Right forelimb (tissue), 1 donor: ENCODE measurements at regions not wholly inside any gene's neighbourhood (a gene's known extent, or its start where the extent isn't known, plus 50 kb on each side); places are given as distances from the start of the nearest gene placed in this dataset.
"Not testable (repeated sequence)": the region's sequence is repeated elsewhere in the genome, so short reads cannot be mapped to it uniquely, and the experiment has no call there.

Experiments used
- DNase-seq: peaks from one replicate; pipeline ENCODE4 v3.0.0-alpha.2; 2018

DNA sequence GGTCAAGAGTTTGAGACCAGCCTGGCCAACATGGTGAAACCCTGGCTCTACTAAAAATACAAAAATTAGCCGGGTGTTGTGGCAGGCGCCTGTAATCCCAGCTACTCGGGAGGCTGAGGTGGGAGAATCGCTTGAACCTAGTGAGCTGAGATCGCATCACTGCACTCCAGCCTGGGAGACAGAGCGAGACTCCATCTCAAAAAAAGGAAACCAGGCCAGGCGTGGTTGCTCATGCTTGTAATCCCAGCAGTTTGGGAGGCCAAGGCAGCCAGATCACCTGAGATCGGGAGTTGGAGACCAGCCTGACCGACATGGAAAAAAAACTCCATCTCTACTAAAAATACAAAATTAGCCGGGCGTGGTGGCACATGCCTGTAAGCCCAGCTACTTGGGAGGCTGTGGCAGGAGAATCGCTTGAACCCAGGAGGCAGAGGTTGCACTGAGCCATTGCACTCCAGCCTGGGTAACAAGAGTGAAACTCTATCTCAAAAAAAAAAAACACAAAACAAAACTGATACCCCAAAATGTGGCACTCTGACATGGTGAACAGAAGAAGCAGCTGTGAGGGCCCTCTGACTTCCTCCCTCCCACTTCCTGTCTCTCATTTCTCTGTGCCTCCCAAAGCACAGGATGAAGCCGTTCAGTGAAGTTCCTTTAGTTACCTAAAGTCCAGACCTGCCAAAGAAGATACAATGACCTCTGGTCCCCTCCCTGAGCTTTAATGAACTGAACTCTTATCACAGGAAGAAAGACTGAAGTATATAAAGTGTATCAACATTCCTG lies 93.2 kb upstream of the GRIN2A start:
- DNase-seq = not testable (repeated sequence)

DNA sequence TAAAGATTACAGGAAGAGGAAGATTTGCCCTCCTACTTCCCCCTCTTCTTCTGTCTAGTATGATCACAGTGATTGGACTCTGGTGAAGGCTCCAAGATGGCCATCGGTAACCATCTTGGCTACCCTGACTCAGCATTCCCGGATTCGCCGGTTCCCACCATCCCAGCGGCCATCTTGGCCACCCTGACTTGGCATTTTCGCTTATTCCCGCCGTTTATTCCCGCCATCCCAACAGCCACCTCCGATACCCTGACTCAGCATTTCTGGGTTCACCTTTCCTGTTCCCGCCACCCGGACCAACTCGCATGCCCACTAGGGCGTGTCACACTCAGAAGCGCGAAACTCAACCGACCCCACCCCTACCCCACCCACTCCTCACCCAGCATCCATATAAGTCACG lies 95.4 kb upstream of the GRIN2A start:
- DNase-seq = no peak

DNA sequence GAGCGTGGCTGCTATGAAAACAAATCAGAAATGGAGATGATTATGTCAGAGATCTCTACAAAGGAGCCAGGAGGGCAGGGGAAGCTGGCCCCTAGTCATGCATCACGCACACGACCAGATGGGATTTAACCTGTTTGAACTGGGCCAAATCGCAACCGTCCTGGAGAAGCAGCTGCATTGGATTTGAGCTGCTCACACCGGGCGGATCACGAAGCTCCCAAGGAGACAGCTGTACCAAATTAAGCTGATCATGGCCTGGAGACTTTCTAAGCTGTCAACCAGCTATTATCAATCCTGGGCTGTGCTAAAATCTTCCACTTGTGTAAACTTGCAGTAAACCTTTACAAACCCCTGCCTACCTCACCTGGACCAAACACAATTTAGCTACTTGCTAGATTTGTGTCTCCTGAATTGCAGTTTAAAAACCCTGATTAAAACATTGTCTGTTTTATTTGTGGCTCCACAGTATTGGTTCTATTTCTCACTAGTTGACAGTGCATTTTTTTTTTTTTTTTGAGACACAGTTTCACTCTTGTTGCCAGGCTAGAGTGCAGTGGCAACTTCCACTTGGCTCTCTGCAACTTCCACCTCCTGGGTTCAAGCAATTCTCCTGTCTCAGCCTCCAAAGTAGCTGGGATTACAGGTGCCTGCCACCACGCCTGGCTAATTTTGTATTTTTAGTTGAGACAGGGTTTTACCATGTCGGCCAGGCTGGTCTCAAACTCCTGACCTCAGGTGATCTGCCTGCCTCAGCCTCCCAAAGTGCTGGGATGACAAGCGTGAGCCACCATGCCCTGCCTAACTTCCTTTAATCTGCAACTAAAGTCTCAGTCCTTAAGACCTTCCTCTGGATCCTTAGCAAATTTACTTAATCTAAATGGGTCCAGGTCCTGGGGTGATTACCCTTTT lies 98.3 kb upstream of the GRIN2A start:
- no peak for DNase-seq

DNA sequence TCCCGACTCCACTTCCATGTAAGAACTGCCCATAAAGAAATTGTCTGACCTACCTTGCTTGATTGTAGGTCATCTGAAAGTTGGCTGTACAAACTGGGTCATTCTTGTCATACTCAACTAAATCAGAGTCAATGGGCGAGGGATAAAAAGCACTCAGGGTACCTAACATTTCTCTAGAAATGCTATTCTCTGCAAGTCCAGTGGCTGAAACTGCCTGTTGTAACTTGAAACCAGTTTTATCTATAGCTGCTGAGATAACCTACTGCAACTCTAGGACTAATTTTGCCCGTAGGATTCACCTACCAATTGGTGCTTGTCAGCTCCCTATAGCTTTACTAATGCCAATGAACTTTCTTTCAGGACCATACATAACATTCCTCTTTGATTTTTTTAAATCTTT lies 100.1 kb upstream of the GRIN2A start:
- no peak for DNase-seq

DNA sequence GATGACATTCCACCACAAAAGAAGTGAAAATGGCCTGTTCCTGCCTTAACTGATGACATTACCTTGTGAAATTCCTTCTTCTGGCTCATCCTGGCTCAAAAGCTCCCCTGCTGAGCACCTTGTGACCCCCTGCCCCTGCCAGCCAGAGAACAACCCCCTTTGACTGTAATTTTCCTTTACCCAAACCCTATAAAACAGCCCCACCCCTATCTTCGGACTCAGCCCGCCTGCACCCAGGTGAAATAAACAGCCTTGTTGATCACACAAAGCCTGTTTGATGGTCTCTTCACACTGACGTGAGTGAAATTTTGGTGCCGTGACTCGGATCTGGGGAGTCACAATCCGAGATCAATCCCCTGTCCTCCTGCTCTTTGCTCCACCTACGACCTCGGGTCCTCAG lies 101.0 kb upstream of the GRIN2A start:
- not testable (repeated sequence) for DNase-seq

DNA sequence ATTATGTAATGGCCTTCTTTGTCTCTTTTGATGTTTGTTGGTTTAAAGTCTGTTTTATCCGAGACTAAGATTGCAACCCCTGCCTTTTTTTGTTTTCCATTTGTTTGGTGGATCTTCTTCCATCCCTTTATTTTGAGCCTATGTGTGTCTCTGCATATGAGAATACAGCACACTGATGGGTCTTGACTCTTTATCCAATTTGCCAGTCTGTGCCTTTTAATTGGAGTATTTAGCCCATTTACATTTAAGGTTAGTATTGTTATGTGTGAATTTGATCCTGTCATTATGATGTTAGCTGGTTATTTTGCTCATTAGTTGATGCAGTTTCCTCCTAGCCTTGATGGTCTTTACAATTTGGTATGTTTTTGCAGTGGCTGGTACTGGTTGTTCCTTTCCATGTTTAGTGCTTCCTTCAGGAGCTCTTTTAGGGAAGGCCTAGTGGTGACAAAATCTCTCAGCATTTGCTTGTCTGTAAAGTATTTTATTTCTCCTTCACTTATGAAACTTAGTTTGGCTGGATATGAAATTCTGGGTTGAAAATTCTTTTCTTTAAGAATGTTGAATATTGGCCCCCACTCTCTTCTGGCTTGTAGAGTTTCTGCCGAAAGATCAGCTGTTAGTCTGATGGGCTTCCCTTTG lies 95.3 kb upstream of the ATF7IP2 start:
- DNase-seq = not testable (repeated sequence)

DNA sequence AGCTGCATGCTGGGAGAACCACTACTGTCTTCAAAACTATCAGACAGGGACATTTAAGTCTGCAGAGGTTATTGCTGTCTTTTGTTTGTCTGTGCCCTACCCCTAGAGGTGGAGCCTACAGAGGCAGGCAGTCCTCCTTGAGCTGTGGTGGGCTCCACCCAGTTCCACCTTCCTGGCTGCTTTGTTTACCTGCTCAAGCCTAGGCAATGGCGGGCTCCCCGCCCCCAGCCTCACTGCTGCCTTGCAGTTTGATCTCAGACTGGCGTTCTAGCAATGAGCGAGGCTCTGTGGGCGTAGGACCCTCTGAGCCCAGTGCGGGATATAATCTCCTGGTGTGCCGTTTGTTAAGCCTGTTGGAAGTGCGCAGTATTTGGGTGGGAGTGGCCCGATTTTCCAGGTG lies 93.7 kb upstream of the ATF7IP2 start:
- DNase-seq = not testable (repeated sequence)

DNA sequence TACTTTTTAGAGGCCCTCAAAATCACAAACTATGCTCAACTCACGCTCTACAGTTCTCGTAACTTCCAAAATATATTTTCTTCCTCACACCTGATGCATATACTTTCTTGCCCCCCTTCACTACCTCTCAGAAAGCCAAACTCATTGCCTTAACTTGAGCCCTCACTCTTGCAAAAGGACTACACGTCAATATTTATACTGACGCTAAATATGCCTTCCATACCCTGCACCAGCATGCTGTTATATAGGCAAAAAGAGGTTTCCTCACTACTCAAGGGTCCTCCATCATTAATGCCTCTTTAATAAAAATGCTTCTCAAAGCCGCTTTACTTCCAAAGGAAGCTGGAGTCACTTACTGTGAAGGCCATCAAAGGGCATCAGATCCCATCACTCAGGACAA lies 92.9 kb upstream of the ATF7IP2 start:
- not testable (repeated sequence) for DNase-seq

DNA sequence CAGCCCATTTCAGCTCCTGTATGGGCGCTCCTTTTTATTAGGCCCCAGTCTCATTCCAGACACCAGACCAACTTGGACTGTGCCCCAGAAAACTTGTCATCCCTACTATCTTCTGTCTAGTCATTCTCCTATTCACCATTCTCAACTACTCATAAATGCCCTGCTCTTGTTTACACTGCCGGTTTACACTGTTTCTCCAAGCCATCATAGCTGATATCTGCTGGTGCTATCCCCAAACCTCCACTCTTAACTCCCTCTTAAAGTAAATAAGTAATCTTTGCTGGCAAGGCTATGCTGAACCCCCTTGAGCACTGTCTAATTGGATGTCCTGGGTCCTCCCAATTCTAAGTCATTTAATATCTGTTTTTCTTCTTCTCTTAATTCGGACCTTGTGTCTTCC lies 91.7 kb upstream of the ATF7IP2 start:
- DNase-seq = not testable (repeated sequence)

DNA sequence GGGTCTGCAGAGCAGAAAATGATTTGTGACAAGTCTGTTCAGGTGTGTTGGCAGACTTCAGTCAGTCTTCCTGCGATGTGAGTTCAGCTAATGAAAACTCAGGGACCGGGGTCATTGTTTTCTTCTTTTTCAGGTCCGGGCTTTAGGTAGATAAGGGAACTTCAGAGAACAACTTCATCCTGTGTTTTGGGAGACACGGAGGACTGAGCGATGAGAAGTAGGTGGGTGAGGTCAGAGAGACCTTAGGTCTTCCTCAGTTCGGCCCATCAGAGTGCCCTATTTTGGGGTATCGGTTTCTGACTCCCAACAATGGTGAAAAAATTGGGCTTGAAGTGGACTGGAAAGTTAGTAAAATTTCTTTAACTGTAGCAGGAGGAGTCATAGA lies 88.9 kb upstream of the ATF7IP2 start:
- DNase-seq = no peak

DNA sequence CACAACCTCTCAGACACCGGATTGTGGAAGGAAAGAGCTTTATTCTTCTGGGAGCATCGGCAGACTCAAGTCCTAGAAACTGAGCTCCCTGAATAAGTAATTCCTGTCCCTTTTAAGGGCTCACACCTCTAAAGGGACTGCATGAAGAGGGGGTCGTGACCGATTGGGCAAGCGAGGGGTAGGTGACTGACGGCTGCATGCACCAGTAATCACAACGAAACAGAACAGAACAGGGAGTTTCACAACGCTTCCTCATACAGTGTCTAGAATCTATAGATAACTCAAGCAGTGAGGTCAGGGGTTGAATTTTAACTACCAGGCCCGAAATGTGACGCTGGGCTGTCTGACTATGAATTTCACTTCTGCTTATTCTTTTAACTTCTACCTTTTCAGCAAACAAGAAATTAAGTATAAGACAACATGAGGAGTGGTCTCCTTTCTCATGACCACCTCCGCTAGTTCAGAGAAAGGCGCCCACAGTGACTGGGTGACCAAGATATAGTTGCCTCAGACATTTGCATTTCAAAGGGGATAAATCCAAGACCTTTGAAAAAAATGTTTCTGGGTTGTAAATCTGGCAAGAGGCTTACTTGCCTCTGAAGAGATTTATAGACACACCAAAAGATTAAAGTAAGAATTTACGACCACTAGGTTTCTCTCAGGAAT lies 88.4 kb upstream of the ATF7IP2 start:
- no peak for DNase-seq

DNA sequence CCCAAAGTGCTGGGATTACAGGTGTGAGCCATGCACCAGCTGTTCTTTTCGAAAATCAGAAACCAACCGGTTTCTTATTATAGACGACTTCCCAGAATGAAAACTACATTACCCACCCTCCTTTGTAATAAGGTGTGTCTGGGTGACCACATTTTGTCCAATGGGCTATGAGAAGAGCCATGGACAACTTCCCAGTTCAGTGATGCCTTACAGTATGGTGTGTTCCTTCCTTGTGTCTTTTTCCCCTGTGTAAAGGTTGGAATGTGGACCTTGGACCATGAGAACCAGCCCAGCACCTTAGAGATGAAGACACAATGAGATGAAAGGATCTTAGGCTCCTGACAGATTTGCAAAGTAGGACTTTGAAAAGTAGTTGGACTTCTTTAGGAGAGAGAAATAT lies 85.0 kb upstream of the ATF7IP2 start:
- DNase-seq = no peak

DNA sequence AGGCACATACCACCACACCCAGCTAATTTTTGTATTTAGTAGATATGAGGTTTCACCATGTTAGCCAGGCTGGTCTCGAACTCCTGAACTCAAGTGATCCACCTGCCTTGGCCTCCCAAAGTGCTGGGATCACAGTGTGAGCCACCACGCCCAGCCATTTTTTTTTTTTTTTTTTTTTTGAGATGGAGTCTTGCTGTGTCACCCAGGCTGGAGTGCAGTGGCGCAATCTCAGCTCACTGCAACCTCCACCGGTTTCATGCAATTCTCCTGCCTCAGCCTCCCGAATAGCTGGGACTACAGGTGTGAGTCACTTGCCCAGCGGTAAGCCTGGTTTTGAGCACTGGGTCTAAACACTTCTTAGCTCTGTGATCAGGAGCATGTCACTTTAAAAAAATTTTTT lies 84.3 kb upstream of the ATF7IP2 start:
- DNase-seq = not testable (repeated sequence)

DNA sequence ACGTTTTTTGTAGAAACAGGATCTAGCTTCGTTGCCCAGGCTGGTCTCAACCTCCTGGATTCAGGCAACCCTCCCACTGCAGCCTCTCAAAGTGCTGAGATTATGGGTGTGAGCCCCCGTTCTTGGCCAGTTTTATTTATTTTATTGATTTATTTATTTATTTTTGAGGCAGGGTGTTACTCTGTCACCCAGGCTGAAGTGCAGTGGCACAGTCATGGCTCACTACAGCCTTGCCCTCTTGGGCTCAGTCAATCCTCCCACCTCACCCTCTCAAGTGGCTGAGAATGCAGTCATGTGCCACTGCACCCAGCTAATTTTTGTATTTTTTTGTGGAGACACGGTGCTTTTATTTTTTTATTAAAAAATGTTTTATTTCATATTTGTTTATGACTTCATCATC lies 79.9 kb upstream of the ATF7IP2 start:
- no peak for DNase-seq

DNA sequence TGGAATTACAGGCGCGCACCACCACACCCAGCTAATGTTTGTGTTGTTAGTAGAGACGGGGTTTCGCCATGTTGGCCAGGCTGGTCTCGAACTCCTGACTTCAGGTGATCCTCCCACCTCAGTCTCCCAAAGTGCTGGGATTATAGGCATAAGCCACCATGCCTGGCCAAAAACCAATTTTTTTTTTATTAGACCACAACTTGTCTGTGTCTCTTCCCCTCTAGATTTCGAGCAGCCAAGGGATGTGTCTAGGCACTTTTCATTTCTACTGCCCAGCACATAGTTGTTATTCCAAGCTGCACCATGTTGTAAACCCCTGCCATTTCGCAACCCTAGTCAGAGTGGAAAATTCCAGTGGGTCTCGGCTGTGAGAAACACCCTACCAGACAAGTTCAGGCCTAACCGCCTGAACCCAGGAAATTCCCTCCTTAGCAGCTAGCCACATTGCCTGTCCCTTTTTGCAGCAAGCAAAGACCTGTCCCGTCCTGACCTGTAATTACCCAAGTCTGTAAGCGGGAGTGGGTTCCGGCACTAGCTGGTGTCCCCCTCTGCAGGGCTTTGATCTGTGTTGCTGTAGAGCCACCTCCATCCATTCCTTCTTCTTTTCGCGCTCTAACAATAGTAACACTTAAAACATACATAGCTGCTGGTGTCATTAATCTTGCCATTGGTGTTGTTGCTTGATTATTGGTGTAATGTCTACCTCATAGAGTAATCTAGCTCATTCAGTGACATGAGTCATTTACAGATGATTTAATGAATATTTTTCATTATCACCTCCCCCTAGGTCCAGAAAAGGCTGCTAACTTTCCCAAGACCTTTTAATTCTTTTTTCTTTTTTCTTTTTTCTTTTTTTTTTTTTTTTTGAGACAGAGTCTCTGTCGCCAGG lies 77.3 kb upstream of the ATF7IP2 start:
- DNase-seq = no peak

DNA sequence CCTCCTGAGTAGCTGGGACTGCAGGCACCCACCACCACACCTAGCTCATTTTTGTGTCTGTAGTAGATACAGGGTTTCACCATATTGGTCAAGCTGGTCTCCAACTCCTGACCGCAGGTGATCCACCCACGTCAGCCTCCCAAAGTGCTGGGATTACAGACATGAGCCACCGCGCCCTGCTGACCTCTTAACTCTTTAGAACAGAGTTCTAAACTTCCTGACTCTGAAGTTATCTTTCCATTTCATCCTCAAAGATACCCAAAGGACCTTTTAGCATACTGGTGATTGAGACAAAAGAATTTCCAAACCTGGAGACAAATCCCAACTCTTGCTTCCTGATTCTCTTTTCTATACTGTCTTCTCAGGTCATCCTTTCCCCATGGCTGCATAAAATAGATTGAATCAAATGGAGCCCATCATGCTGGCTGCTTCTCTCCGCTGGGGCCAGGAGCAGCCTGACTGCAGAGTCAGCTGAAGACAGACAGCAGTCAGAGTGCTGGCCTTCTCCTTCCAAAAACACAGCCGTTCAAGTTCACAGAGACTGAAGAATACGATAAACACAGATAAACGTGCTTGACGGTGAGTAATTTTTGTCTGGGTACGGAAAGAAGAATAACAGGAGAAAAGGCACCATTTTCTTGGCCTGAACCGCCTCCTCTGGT lies 76.5 kb upstream of the ATF7IP2 start:
- DNase-seq = no peak

DNA sequence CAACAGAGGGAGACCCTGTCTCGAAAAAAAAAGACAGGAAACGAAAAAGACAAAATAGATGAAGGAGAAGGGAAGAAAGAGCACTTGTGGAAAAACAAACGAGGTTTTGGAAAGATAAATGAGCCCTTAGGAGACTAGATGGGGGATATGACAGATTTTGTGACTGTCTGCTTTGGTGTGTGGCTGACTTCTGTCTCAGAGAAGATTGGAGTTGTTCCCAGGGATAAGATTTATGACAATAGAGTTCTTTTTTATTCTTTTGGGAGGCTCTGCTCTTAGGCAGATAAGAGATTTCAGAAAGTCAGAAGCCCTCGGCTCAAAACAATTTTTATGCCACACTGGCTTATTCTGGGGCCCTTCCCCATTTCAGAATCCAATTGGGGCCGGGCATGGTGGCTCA lies 73.9 kb upstream of the ATF7IP2 start:
- no peak for DNase-seq

DNA sequence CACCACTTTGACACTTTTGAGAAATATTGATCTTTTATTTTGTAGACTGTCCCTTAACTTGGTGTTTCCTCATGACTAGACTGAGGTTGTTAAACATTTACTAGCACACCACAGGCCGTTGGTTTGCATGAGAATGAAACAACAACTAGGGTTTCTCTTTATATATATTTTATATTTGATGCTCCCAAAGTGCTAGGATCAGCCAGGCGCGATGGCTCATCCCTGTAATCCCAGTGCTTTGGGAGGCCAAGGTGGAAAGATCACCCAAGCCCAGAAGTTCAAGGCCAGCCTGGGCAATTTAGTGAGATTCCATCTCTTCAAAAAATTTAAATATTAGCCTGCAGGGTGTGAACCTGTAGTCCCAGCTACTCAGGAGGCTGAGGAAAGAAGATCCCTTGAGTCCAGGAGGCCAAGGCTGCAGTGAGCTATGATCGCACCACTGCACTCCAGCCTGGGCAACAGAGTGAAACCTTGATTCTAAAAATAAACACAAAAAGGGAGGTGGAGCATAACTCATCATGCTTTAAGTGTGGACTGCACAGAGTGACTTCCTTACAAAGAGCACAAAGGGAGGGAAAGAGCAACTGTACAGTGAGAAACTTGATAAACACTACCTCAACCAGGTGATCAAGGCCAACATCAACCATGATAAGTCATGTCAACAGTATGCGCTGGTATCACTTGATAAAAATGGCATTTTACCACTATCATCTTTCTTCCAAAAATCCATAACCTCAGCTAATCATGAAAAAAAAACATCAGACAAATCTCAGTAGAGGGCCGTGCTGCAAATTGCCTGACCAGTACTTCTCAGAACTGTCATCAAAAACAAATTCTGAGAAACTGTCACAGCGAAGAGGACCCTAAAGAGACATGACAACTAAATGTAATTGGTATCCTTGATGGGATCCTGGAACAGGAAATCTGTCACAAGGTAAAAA lies 72.8 kb upstream of the ATF7IP2 start:
- DNase-seq = no peak

DNA sequence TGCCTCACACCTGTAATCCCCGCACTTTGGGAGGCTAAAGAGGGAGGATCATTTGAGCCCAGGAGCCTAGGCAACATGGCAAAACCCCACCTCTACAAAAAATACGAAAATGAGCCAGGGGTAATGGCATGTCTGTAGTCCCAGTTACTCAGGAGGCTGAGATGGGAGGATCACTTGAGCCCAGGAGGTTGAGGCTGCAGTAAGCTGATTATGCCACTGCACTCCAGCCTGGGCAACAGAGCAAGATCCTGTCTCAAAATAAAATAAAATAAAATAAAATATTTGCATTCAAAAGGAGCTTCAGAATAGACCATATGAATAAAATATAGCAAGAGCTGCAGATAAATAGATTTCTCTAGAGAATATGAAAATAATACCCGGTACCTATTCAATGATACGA lies 71.5 kb upstream of the ATF7IP2 start:
- no peak for DNase-seq

DNA sequence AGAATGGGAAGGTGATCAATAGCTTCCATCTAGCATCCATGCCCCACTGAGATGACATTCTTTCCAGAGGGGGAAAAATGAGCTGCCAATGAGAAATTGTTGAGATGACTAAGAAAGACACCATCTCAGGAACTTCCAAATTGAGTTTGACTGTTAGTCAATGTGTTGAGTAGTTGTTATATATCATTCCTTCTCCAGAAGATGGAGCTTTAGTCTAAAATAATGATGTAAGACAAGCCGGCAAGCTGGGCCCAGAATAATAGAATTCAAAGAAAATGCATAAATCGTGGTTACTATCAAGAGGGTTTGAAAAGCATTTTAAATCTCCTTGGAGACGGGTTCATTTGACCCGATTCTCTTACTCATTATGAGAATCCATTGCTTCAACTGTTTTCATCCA lies 71.0 kb upstream of the ATF7IP2 start:
- no peak for DNase-seq
